ENCODE measurements at regions not wholly inside any gene's neighbourhood (a gene's known extent, or its start where the extent isn't known, plus 50 kb on each side); places are given as distances from the start of the nearest gene placed in this dataset. TPM values are rescaled to one million over a fixed set of nuclear protein-coding genes. Genes with fewer than 3 reads are reported as not detected.

- H3K36me3 ChIP-seq (replicated peaks in 1 of 2; ENCODE audit: control insufficient read depth in 1 of 2, insufficient read depth in 2 of 2, low read length in 2 of 2), result no peaks in the 10 kb centered on the region
- H3K4me1 ChIP-seq (ENCODE audit: control insufficient read depth in 1 of 2, insufficient read depth in 2 of 2, low read length in 2 of 2), result no peaks in the 10 kb centered on the region
- no peak overlapping the region for H3K4me2 ChIP-seq (replicated peaks; ENCODE audit: extremely low read depth, low read length, poor library complexity, severe bottlenecking)
- H3K4me3 ChIP-seq (replicated peaks in 1 of 3; ENCODE audit: low read depth in 2 of 3, low read length in 3 of 3), result no peak overlapping the region
- H3K79me2 ChIP-seq (ENCODE audit: insufficient read depth, low read length), result no peaks in the 10 kb centered on the region
- H3K9me3 Mint-ChIP-seq, result no peaks in the 10 kb centered on the region
- TF ChIP-seq, protein P1, sequence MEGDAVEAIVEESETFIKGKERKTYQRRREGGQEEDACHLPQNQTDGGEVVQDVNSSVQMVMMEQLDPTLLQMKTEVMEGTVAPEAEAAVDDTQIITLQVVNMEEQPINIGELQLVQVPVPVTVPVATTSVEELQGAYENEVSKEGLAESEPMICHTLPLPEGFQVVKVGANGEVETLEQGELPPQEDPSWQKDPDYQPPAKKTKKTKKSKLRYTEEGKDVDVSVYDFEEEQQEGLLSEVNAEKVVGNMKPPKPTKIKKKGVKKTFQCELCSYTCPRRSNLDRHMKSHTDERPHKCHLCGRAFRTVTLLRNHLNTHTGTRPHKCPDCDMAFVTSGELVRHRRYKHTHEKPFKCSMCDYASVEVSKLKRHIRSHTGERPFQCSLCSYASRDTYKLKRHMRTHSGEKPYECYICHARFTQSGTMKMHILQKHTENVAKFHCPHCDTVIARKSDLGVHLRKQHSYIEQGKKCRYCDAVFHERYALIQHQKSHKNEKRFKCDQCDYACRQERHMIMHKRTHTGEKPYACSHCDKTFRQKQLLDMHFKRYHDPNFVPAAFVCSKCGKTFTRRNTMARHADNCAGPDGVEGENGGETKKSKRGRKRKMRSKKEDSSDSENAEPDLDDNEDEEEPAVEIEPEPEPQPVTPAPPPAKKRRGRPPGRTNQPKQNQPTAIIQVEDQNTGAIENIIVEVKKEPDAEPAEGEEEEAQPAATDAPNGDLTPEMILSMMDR (IDR thresholded peaks at IDR 0.05), result peak; percentile 32
- no peak overlapping the region for H3K9ac ChIP-seq (ENCODE audit: insufficient read depth, low read length, poor library complexity, severe bottlenecking)
- no peak overlapping the region for H3K4me3 Mint-ChIP-seq
- peak; percentile 6 to 18 (median 15) for DNase-seq
- 43% methylated on average over 6 of the region's 9 CpGs for whole genome bisulfite sequencing (ENCODE audit: insufficient coverage)
- H2AFZ ChIP-seq (ENCODE audit: insufficient read depth, low read depth, low read length, poor library complexity, severe bottlenecking), result no peak overlapping the region
- peaks cover 2 to 7% (median 4%) of the 10 kb centered on the region in 3 donors for H3K27me3 Mint-ChIP-seq (ENCODE audit: low read depth in 3 of 3)
- H3K9me3 ChIP-seq (replicated peaks in 1 of 2; ENCODE audit: control insufficient read depth in 1 of 2, insufficient read depth in 1 of 2, low read length in 2 of 2), result no peaks in the 10 kb centered on the region
- H3K27ac ChIP-seq (ENCODE audit: low read depth in 1 of 2, low read length in 2 of 2), result no peak overlapping the region
- no peak overlapping the region for H3K27ac Mint-ChIP-seq
- peaks cover 4% of the 10 kb centered on the region for H3K4me1 Mint-ChIP-seq
- intact Hi-C loops (cut with micrococcal nuclease), result loop anchor here in 1 of 2 donors (10.0 kb wide), 2 partner anchors 170 to 1060 kb away; partner anchors contain the start of gene TMTC4
- no peaks in the 10 kb centered on the region for H3K27me3 ChIP-seq (ENCODE audit: control insufficient read depth in 2 of 2, insufficient read depth in 2 of 2, low read length in 2 of 2)
- no peaks in the 10 kb centered on the region for H4K20me1 ChIP-seq (ENCODE audit: insufficient read depth, low read length)
- H3K36me3 Mint-ChIP-seq, result no peaks in the 10 kb centered on the region
Measured at GRCh38 chr13:99614465-99614885, 113.2 kb downstream of the TM9SF2 start.

Small RNA genes in the stretch of these regions (small RNA-seq; reads per million reads assigned to genes)
- not detected for gene MIR4306 (ENCODE audit: insufficient read length, low read depth)
- gene RF00402 (ENCODE audit: insufficient read length, low read depth), result not detected
